Medulla oblongata (tissue), 1 donor: ENCODE measurements at regions not wholly inside any gene's neighbourhood (a gene's known extent, or its start where the extent isn't known, plus 50 kb on each side); places are given as distances from the start of the nearest gene placed in this dataset.
"Not testable (repeated sequence)": the region's sequence is repeated elsewhere in the genome, so short reads cannot be mapped to it uniquely, and the experiment has no call there.

Experiments used
- DNase-seq: peaks from one replicate; pipeline ENCODE4 v3.0.0-alpha.2; 2015; ENCODE audit errors: extremely low spot score

DNA sequence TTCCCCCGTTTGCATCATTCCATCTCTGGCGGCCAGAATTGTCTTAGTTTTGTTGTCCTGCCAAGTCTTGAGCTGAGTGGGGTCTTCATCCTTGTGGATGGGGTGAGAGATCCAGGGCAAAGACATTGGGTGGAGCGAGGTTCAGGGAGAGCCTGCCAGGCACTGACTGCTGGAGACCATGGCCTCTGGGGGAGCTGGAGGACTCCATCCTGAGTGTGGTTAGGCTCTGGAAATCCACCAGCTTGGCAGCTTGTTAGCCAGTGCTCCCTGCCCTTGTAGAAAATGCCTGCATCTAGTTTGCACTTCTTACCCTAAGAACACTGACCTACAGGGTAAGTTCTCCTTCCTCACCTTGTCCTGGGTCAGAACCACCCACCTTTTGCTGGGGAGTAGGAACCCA is 97.2 kb upstream of the ZNF536 start:
- DNase-seq = no peak

DNA sequence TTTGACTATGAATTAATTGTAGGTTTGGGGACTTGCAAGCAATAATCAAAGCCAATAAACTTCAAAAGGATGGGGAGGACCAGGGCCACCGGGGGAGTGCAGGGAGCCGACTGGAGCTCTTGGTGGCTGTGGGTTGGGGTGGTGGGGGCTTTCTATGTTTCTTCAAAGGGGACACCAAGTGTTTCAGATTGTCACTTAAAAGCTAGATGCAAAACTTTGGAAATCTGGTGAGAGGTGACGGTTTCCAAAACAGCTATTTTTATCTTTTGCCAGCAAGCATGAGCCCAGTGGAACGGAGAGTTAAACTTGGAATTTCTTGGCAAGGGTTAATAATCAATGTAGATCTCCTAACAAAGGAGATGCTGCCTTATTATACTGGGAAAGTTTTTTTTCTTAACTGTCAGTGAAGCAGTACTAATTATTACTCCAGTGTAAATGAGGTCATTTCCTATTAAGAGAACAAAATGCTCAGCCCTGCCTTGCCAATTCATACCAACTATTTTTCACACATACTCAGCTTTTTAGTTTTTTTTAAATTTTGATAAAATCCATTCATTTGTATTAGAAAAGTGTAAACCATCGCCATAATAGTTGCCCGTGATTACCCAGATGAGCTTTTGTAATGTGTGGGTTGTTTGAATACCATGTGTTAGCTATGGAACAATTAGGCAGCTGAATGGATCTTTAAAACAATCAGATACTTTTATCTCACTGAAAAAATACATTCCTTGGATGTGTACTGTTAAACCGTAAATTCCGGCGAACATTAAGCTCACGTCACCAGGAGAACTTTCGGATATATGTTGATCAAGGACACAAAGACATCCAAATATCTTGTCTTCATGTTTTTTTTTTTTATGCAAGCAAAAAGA is 95.9 kb upstream of the ZNF536 start:
- no peak for DNase-seq

DNA sequence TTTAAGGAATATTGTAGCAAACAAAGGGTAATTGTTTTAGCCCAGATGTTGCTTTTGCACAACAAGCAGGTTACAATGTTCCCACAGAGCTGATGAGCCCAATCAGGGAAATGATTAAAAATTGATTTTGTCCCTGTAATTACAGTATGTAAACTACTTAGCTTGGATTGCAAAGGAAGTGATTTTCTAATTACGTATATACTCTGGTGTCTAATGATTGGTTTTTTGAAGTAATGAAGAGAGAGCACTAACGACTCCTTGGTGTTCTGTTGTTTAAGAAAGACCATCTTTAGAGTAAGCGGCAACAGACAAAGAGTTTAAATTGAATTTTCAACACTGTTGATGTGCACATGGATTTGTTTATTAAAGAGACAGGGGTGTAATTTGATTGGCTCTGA is 95.3 kb upstream of the ZNF536 start:
- DNase-seq = no peak

DNA sequence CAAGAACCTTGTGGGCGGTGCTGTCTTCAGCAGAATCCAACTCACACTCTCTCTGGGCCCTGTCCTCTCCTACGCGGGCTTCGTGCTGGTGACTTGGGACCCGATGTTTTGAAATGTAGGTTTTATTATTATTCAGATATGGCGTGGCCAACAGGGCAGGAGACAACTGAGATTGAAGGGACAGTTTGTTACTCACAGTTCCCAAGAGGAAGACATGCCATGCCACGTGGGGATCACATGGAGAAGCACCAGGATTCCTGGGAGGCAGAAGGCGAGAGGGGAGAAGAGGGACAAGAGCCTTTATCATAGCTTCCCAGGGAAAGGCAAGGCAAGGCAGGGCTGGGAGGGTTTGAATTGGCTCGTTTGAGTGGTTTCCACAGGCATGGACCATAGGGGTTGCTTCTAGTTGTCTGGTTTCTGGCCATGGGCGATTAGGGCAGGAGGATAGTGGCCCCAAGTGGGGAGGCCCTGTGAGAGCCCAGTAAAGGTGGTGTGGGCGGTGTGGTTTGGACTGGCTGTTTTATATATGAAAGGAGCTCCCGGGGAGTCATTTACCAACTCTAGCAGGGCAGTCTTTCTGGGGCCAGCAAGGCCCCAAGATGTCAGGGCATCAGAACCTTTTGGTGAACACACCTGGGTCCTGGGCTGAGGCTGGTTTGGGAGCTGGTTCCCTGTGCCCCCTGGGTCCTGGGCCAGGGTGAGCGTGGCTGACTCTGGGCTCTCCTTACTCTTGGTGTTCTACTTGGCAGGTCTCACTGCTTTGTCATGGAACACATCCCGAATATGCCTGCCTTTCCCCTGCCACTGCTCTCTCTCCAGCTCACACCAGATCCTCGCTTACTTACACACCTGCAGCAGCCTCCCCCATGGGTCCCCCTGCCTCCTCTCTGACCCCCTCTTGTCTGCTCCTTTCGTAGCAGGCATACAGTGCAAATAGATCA is 94.0 kb upstream of the ZNF536 start:
- no peak for DNase-seq

DNA sequence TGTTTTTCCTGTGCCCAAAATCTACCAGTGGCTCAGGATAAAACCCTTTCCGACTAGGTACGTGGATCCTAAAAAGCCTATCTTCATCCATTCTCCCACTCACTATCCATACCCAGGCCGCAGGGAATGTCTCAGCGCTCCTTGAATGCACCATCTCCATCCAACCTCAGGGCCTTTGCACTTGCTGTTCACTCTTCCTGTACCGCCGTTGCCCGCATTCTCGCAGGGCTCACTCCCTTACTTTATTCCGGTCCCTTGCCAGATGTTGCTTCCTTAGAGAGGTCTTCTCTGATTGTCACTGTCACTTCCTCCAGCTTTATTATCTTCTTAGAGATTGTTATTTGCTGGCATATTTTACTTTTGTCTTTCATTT is 93.3 kb upstream of the ZNF536 start:
- no peak for DNase-seq

DNA sequence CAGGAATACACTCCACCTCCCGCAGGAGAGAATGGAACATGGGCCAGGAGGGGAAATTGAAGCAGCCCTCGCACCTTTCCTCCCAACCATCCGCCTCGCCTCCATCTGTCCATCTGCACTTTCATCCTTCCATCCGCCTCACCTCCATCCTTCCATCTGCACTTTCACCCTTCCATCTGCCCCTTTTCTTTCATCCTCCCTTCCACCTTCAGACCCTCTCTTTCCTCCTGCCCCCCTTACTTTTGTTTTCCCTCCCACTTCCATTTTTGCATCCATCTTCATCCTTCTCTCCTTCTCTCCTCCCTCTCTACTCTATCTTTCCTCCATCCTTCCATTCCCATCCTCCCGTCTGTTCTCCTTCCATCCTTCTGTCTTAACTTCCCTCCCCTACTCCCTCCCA is 92.2 kb upstream of the ZNF536 start:
- DNase-seq = no peak

DNA sequence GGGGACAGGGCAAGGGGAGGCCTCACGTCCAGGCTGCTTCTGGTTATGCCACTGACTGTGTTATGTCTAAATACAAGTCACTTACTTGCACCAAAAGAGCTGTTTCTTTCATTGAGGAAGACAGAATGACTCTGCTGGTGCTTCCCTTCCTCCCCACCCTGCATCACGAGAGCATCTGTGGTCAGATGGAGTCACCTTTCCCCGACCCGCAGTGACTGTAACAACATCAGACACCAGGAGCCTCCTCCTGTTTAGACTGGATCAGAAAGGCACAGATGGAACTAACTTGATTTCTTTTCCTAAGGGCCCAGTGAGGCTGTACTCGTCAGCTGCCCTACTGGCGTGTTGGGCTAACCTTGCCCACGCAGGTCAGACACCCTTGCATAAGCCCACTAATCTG is 90.3 kb upstream of the ZNF536 start:
- DNase-seq = no peak

DNA sequence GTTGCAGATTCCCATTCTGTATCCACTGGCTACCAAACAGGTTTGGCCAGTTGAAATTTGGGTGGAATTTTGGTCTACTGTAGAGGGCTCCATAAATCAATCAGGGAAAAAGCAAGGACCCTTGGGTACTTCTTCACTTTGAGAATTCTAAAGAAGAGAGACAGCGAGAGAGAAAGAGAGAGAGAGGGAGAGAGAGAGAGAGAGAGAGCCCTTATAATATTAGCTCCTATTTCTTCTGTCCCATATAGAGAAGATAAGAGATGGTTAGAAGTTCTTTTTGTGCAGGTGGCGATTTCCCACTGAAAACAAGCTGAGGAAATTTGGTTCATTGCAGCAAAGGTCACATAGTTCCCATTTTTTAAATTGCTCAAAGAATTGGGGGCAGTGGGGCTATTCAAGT is 88.6 kb upstream of the ZNF536 start:
- DNase-seq = no peak

DNA sequence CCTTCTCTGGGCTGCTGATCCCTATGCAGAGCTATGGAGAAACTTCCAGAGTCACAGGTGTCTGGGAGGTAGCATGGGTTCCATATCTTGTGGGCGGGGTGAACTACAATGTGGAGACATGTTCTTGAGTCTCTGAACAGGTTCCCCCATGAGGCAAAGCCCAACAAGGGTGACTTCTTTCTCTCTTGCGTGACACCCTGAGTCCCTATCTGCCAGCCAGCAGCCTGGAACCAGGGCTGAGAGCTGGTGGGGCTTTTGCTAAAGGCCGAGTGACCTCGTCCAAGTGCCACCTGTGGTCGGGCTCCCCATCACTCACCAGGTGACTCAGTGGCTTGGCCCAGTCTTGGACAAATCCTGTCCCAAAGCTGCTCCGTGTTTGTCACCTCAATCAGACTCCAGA is 88.0 kb upstream of the ZNF536 start:
- no peak for DNase-seq

DNA sequence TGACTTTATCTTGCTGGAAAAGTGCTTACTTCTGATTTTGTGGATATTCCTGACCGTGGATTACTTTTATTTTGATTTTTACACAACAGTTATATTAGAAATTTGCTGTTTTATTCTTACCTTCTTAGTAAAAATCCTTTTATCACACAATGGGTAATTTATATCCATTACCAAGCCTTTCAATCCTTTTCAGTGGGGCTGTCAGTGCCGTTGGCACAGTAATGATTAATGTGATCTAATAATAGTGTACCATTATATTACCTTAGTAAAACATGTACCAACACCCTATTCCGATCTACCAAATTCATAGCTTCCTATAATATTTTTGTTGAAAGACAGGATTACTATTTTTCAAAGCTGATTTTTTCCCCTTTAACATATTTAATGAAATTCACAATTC is 87.3 kb upstream of the ZNF536 start:
- DNase-seq = no peak

DNA sequence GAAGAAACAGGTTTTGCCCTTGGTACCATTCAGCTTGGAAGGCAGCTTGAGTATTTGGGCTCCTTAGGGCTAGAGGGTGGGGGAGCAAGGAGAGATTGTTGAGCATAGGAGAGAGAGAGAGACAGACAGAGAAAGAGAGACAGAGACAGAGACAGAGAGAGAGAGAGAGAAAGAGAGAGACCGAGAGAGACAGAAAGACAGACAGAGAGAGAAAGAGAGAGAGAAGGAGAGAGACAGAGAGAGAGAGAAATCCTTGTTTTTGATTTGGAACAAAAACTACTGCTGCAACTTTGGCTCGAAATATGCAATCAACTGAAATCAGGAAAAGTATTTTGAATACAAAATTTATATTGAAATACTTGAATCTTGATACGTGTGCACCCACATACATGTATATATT is 85.8 kb upstream of the ZNF536 start:
- DNase-seq = no peak

DNA sequence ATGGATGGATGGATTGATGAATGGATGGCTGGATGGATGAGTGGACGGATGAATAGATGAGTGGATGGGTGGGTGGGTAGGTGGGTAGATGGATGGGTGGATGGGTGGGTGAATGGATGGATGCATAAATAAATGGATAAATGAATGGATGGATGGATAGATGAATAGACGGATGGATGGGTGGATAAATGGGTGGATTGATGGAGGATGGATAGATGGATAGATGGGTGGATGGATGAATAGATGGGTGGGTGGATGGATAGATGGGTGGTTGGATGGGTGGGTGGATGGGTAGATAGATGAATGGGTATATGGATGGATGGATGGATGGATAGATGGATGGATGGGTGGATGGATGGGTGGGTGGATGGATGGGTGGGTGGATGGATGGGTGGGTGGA is 84.9 kb upstream of the ZNF536 start:
- DNase-seq = no peak

DNA sequence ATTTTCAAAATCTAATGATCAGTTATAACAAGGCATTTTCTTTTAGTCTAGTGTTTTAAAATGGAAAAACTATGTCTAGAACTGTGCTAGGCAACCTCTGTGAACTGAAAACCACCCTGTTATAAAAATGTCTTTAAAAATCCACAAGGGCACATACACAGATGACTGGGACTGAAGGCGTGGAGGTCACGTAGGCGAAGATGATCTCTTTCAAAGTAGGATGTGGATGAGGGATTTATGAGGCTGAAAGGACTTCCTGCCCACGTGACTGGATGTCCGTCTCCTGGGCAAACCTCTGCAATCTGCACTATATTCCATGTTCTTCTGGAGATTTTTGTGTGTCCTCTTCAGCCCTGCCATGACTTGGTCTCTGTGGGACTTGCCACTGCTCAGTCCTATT is 84.2 kb upstream of the ZNF536 start:
- DNase-seq = no peak

DNA sequence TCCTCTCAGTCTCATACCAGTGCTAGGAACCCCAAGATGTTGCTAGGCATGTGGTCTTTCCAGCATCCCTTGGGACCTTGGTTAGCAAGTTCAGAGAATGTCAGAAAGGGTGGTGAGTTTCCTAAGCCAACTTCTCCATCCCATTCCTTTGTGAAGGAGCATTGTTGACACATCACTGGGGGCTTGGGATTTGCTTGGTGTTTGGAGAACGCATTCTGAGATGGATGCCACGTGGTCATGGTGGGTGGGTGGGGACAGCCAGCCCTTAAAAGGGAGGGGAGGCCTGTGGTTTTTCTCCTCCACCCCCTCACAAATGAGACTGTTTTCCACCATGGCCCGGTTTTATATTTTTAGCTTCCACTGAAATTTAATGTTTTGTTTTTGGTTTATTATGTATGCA is 83.3 kb upstream of the ZNF536 start:
- no peak for DNase-seq

DNA sequence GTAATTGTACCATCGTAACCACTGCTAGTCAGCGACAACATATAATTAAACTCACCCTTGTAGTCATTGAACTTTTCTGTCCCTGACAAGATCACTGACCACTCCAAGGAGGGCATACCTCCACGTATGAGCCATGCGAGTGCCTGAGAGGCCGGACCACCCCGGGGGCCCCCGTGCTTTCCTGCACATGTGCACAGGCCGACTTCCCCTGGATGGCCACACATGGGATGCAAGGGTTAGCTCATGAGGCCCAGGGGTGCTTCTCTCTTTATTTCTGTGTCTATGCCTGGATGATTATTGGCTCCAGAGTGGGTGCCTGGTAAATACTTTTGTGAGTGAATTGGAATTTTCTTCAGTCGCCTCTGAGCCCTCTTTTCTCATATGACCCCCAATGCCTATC is 82.8 kb upstream of the ZNF536 start:
- DNase-seq = no peak

DNA sequence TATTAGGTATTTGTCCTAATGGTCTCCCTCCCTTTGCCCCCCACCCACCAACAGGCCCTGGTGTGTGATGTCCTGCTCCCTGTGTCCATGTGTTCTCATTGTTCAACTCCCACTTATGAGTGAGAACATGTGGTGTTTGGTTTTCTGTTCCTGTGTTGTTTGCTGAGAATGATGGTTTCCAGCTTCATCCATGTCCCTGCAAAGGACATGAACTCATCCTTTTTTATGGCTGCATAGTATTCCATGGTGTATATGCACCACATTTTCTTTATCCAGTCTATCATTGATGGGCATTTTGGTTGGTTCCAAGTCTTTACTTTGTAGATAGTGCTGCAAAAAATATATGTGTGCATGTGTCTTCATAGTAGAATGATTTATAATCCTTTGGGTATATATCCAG is 81.4 kb upstream of the ZNF536 start:
- not testable (repeated sequence) for DNase-seq

DNA sequence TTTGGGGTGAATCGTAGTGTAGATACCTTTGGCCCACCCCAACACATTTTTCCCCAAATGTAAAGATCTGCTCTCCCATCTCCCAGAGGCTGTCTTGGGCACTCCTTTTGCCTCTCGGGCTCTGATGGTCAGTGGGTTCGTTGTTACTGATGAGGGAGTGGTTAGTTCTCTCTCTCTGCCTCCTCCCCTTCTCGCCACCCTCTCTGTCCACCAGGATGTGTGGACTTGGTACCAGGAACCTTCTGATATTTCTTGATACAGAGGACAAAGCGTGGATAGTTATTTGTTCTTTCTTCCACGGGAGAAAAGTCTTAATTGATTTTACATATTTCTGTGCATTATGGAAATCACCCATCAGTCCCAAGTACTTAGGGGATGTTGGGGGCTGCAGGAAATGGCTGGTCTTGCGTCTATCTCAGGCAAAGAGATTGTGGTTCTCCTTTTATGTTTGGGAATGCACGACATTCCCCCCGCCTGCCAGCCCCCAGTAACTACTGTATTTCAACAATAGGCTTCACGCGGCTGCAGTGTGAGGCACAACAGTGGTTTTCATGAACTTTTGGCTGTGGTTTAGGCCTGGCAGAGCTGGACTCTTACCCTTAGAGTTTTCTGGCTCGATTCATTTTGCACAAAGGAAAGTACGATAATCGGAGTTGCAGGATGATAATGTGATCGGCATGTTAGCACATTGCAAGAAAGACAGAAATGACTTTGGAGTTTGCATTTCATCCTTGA is 79.0 kb upstream of the ZNF536 start:
- DNase-seq = peak; percentile 83

DNA sequence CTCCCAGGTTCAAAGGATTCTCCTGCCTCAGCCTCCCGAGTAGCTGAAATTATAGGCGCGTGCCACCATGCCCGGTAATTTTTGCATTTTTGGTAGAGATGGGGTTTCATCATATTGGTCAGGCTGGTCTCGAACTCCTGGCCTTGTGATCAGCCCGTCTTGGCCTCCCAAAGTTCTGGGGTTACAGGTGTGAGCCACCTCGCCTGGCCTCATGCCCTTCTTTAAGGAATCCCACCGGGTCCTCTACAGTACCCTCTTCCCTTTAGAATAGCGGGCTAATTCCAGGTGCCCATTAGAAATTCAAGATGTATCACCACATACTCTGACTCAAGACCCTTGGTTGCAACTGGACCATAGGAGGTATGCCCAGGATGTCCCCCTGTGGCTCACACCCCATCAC is 74.2 kb upstream of the ZNF536 start:
- DNase-seq = no peak

DNA sequence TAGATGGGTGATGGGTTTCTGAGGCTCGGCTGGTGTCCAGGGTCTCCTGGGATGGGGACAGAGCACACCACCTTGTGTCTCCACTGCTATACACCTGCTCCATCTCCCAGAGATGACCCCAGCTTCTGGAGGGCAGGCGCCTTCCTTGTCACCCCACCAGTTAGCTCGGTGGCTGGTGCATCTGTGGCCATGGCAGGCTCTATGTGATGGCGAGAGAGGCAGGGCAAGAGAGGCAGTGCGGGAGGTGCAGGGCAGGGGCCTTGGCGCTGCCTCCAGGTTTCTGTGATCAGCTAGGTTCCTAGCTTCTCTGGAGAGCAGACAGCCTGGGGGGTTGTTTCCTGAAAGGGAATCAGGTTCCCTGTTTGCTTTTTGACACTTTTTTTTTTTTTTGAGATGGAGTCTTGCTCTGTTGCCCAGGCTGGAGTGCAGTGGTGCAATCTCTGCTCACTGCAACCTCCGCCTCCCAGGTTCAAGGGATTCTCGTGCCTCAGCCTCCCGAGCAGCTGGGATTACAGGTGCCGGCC is 69.0 kb upstream of the ZNF536 start:
- no peak for DNase-seq

DNA sequence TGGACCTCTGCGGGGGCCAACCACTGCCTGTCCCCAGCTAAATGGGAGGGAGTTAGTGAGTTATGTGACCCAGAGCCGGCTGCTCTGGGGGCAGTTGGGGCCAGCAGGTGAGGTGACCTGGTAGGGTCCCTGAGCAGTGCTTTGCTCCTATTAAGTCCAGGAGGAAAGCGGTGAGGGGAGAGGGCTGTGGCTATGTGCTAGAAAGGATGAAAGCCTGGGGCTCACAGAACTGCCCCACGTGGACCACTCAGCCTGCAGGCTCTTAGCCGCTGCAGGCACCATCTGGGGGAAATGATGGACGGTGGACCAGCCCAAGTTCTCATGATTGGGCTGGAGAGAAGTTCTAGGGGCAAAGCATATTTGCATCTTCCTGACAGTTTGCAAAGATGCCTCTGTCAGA is 67.6 kb upstream of the ZNF536 start:
- no peak for DNase-seq

DNA sequence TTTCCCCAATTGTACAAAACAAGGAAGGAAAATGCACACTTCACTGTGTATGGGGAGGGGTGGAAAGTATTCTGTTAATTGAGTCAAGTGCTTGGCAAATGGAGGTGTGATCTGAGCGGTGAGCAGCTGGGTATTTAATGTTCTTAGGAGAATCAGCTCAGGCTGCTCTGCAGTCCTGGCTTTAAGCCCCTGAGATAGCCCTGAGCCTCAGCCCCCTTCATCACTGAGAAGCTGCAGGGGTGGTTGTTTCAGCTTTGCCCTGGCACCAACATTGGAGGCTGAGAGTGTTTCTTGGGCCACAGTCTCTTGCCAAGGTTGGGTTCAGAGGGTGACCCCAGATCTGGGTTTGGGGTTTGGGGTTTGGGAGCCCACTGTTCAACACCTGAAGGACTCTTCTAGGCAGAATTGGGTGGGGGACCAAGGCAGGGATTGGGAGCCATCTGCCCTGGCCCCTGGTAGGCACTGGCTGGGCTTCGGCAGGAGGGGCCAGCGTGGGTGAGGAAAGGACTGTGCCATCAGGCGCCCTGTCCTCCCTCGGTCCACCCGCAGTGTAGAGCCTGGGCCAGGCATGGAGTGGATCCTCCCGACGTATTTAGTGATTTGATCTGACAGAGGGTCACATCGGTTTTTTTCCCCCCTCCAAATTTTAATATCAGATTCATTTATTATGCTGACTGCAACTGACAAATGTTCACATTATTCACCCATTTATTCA is 66.7 kb upstream of the ZNF536 start:
- DNase-seq = no peak
